GDM1 (cell line): ENCODE measurements at regions not wholly inside any gene's neighbourhood (a gene's known extent, or its start where the extent isn't known, plus 50 kb on each side); places are given as distances from the start of the nearest gene placed in this dataset.
"Not testable (repeated sequence)": the region's sequence is repeated elsewhere in the genome, so short reads cannot be mapped to it uniquely, and the experiment has no call there.

ENCODE experiments used
- DNase-seq: peaks from one replicate; lab custom pipeline; 2025; lab: John Stamatoyannopoulos, UW

- DNase-seq, result no peak
Observed at GRCh38 chr22:27099946-27100722, 442.7 kb downstream of the MIAT start.

- no peak for DNase-seq
Observed at GRCh38 chr22:27100789-27101188, 443.4 kb downstream of the MIAT start.

- no peak for DNase-seq
Observed at GRCh38 chr22:27101288-27101687, 443.9 kb downstream of the MIAT start.

GRCh38 chr22:27104449-27104848 is 447.1 kb downstream of the MIAT start:
- no peak for DNase-seq

- no peak for DNase-seq
Observed at GRCh38 chr22:27105142-27106025, 448.0 kb downstream of the MIAT start.

GRCh38 chr22:27106985-27107384 is 449.6 kb downstream of the MIAT start:
- no peak for DNase-seq

- DNase-seq, result no peak
Observed at GRCh38 chr22:27107386-27107785, 450.0 kb downstream of the MIAT start.

GRCh38 chr22:27107824-27108223 is 450.4 kb downstream of the MIAT start:
- DNase-seq, result no peak

GRCh38 chr22:27108425-27109114 is 451.2 kb downstream of the MIAT start:
- no peak for DNase-seq

GRCh38 chr22:27109406-27109805 is 452.0 kb downstream of the MIAT start:
- not testable (repeated sequence) for DNase-seq

- DNase-seq, result no peak
Observed at GRCh38 chr22:27110665-27111451, 453.5 kb downstream of the MIAT start.

GRCh38 chr22:27111796-27112672 is 454.6 kb downstream of the MIAT start:
- DNase-seq, result no peak

- DNase-seq, result no peak
Observed at GRCh38 chr22:27113211-27113635, 455.8 kb downstream of the MIAT start.

GRCh38 chr22:27113641-27114040 is 456.3 kb downstream of the MIAT start:
- DNase-seq, result no peak

GRCh38 chr22:27114186-27114585 is 456.8 kb downstream of the MIAT start:
- DNase-seq, result no peak

GRCh38 chr22:27115410-27115809 is 458.0 kb downstream of the MIAT start:
- no peak for DNase-seq

GRCh38 chr22:27115816-27116256 is 458.4 kb downstream of the MIAT start:
- DNase-seq, result no peak

- no peak for DNase-seq
Observed at GRCh38 chr22:27116312-27117086, 459.1 kb downstream of the MIAT start.

- DNase-seq, result no peak
Observed at GRCh38 chr22:27120036-27120435, 462.6 kb downstream of the MIAT start.

- no peak for DNase-seq
Observed at GRCh38 chr22:27122574-27122973, 465.2 kb downstream of the MIAT start.
